GM23338 (cell line): ENCODE measurements at regions not wholly inside any gene's neighbourhood (a gene's known extent, or its start where the extent isn't known, plus 50 kb on each side); places are given as distances from the start of the nearest gene placed in this dataset.

Source experiments
- ATAC-seq: fragments of 200-7000 bp; cut with Tn5 transposase; 3 replicates; pipeline ENCODE4 v1.9.1; 2020
- DNase-seq: peaks from one replicate; pipeline ENCODE4 v3.0.0-alpha.2; 2015; ENCODE audit warnings: low spot score
- H2AFZ ChIP-seq: fragments of 200-600 bp; sonication (generic); 2 replicates; pipeline ENCODE4 v1.8.0; 2016; ENCODE audit warnings: antibody characterized with exemption, mild to moderate bottlenecking, moderate library complexity
- H3F3A ChIP-seq: fragments of 200-600 bp; sonication (generic); replicated peaks from 2 replicates; pipeline ENCODE4 v1.8.0; 2017; ENCODE audit warnings: antibody characterized with exemption, mixed run types, low read depth
- H3K27ac ChIP-seq: fragments of 200-600 bp; sonication (generic); 2 replicates; pipeline ENCODE4 v1.6.1; 2016; ENCODE audit warnings: low read depth
- H3K27me3 ChIP-seq: fragments of 200-600 bp; sonication (generic); 2 replicates; pipeline ENCODE4 v1.8.0; 2016; ENCODE audit warnings: mild to moderate bottlenecking, mixed run types, moderate library complexity; ENCODE audit not compliant: insufficient read depth
- H3K36me3 ChIP-seq: fragments of 200-600 bp; sonication (generic); 2 replicates; pipeline ENCODE4 v1.8.0; 2016; ENCODE audit warnings: mild to moderate bottlenecking; ENCODE audit not compliant: insufficient read depth
- H3K4me1 ChIP-seq: fragments of 200-600 bp; sonication (generic); 2 replicates; pipeline ENCODE4 v1.8.0; 2016; ENCODE audit warnings: mild to moderate bottlenecking, moderate library complexity; ENCODE audit not compliant: insufficient read depth
- H3K4me2 ChIP-seq: fragments of 200-600 bp; sonication (generic); 2 replicates; pipeline ENCODE4 v1.7.1; 2017; ENCODE audit warnings: mixed run types
- H3K4me3 ChIP-seq: fragments of 200-600 bp; sonication (generic); 2 replicates; pipeline ENCODE4 v1.6.1; 2016; ENCODE audit warnings: mixed run types
- H3K79me2 ChIP-seq: fragments of 200-600 bp; sonication (generic); replicated peaks from 2 replicates; pipeline ENCODE4 v1.8.0; 2017; ENCODE audit warnings: mild to moderate bottlenecking; ENCODE audit not compliant: insufficient read depth
- H3K9me2 ChIP-seq: fragments of 200-600 bp; sonication (generic); 2 replicates; pipeline ENCODE4 v1.8.0; 2017; ENCODE audit not compliant: insufficient read depth
- H4K20me1 ChIP-seq: fragments of 200-600 bp; sonication (generic); replicated peaks from 2 replicates; pipeline ENCODE4 v1.8.0; 2017; ENCODE audit warnings: mild to moderate bottlenecking; ENCODE audit not compliant: insufficient read depth
- H3K27ac Mint-ChIP-seq: 2 replicates; pipeline ENCODE4 v1.8.0; 2020; ENCODE audit warnings: inconsistent platforms, mild to moderate bottlenecking, moderate library complexity, mixed read lengths
- H3K27me3 Mint-ChIP-seq: 3 replicates; pipeline ENCODE4 v1.8.0; 2022; ENCODE audit warnings: low read depth, mild to moderate bottlenecking, moderate library complexity, mixed read lengths, inconsistent platforms; ENCODE audit not compliant: insufficient read depth, poor library complexity
- H3K36me3 Mint-ChIP-seq: 3 replicates; pipeline ENCODE4 v1.8.0; 2021; ENCODE audit warnings: low read depth, mild to moderate bottlenecking, inconsistent platforms, moderate library complexity, mixed read lengths
- H3K4me1 Mint-ChIP-seq: 3 replicates; pipeline ENCODE4 v1.8.0; 2020; ENCODE audit warnings: mild to moderate bottlenecking, inconsistent platforms, mixed read lengths
- H3K4me3 Mint-ChIP-seq: 3 replicates; pipeline ENCODE4 v1.8.0; 2021; ENCODE audit warnings: moderate library complexity, mild to moderate bottlenecking, inconsistent platforms, mixed read lengths
- H3K9me3 Mint-ChIP-seq: 3 replicates; pipeline ENCODE4 v1.8.0; 2020; ENCODE audit warnings: moderate library complexity, mild to moderate bottlenecking, inconsistent platforms, mixed read lengths
- CREB1 ChIP-seq: fragments of 250-450 bp; sonication (Bioruptor Pico); IDR thresholded peaks from 2 replicates; pipeline ENCODE4 v1.5.0; 2020; ENCODE audit warnings: low read depth, mild to moderate bottlenecking, moderate library complexity
- CTCF ChIP-seq, 2 experiments: fragments of 200-600 bp in 1 of 2; sonication (generic) in 1 of 2; conservative IDR thresholded peaks; 2 replicates each; pipeline versions ENCODE4 v1.5.1 to v1.6.1; 2016 to 2017; ENCODE audit warnings: antibody characterized with exemption in 2 of 2, low read depth in 2 of 2, mild to moderate bottlenecking in 2 of 2, moderate library complexity in 1 of 2
- ETS1 ChIP-seq: IDR thresholded peaks from 2 replicates; pipeline ENCODE4 v1.6.1; 2016; ENCODE audit warnings: antibody characterized with exemption
- NANOG ChIP-seq: IDR thresholded peaks from 2 replicates; pipeline ENCODE4 v1.6.1; 2016; ENCODE audit warnings: antibody characterized with exemption, borderline replicate concordance
- POLR2AphosphoS5 ChIP-seq: IDR thresholded peaks from 2 replicates; pipeline ENCODE4 v1.6.1; 2016; ENCODE audit warnings: antibody characterized with exemption, low read depth
- REST ChIP-seq: IDR thresholded peaks from one replicate; pipeline ENCODE4 v1.6.1; 2018; ENCODE audit warnings: antibody characterized with exemption; ENCODE audit not compliant: unreplicated experiment
- STAT1 ChIP-seq: IDR thresholded peaks from one replicate; pipeline ENCODE4 v1.6.1; 2016; ENCODE audit warnings: antibody characterized with exemption; ENCODE audit not compliant: unreplicated experiment
- ZNF114 ChIP-seq: fragments of 250-450 bp; sonication (Bioruptor Pico); IDR thresholded peaks from 2 replicates; pipeline ENCODE4 v1.5.0; 2020; ENCODE audit warnings: mild to moderate bottlenecking, moderate library complexity
- ZNF462 ChIP-seq: fragments of 250-450 bp; sonication (Bioruptor Pico); IDR thresholded peaks from 2 replicates; pipeline ENCODE4 v1.5.0; 2020; ENCODE audit warnings: mild to moderate bottlenecking, moderate library complexity

- no peak for TF ChIP-seq ZNF462 (CRISPR knock-in tag)
Observed at GRCh38 chr6:160837146-160837545, 135.1 kb downstream of the PLG start (continued).

GRCh38 chr6:160851031-160851430 lies 140.5 kb upstream of the MAP3K4 start:
- Histone ChIP-seq H3K4me1 (no peaks in the 10 kb centered on the region), H3K9me2 (peaks cover 3% of the 10 kb centered on the region; the same call in 1 of the 2 replicates), H3K27me3 (no peaks in the 10 kb centered on the region), H3K4me3 (no peak overlapping the region), H3K4me2 (no peak overlapping the region), H3K27ac (no peak overlapping the region), H2AFZ (no peak overlapping the region), H3F3A (no peaks in the 10 kb centered on the region), H3K79me2 (no peaks in the 10 kb centered on the region), H4K20me1 (no peaks in the 10 kb centered on the region), H3K36me3 (no peaks in the 10 kb centered on the region)
- no peak overlapping the region for H3K27ac Mint-ChIP-seq
- no peaks in the 10 kb centered on the region for H3K9me3 Mint-ChIP-seq
- TF ChIP-seq NANOG (no peak), CREB1 (CRISPR knock-in tag) (no peak), STAT1 (no peak), CTCF (conservative IDR thresholded peaks at IDR 0.05; ENCODE audit: low read depth in 2 of 2) (no peak), REST (no peak), POLR2AphosphoS5 (no peak), ZNF114 (CRISPR knock-in tag) (no peak), ETS1 (no peak)
- H3K4me3 Mint-ChIP-seq, result no peak overlapping the region
- no peak for DNase-seq
- no peak for ATAC-seq
- no peaks in the 10 kb centered on the region for H3K27me3 Mint-ChIP-seq
- H3K36me3 Mint-ChIP-seq, result no peaks in the 10 kb centered on the region
- H3K4me1 Mint-ChIP-seq, result no peaks in the 10 kb centered on the region
